T-cell (primary cell): ENCODE measurements at regions not wholly inside any gene's neighbourhood (a gene's known extent, or its start where the extent isn't known, plus 50 kb on each side); places are given as distances from the start of the nearest gene placed in this dataset.

Experiments
- ATAC-seq, 4 experiments: fragments of 200-7000 bp in 3 of 4; fragments of 150-1000 bp in 1 of 4; cut with Tn5 transposase; replicated peaks in 1 of 4; 1 replicate in 3 of 4; 2 replicates in 1 of 4; pipeline ENCODE4 v1.10.0; 2021; ENCODE audit warnings: moderate library complexity in 3 of 4, mild to moderate bottlenecking in 2 of 4, moderate number of reproducible peaks in 1 of 4
- CTCF ChIA-PET, 2 donors: fragments of 300-600 bp; sonication (Branson Sonifier 250); formaldehyde crosslinking; loops; one replicate each; lab custom pipeline; 2022; ENCODE audit warnings: antibody characterized with exemption in 2 of 2; lab: Charles Lee
- POLR2A ChIA-PET, 2 donors: fragments of 300-600 bp; sonication (Branson Sonifier 250); formaldehyde crosslinking; loops; one replicate each; lab custom pipeline; 2022; ENCODE audit warnings: antibody characterized with exemption in 2 of 2; lab: Charles Lee
- DNase-seq, 35 experiments: peaks; one replicate each; pipeline versions ENCODE4 v3.0.0 to v3.0.0-alpha.2; 2013 to 2023
- H3K27ac ChIP-seq: one replicate; pipeline ENCODE4 v1.5.1; 2013; ENCODE audit warnings: low read length
- H3K27me3 ChIP-seq, 2 experiments: replicated peaks in 1 of 2; 1 replicate in 1 of 2; 2 replicates in 1 of 2; pipeline versions ENCODE4 v1.6.1 to v1.7.0; 2013; ENCODE audit warnings: low read length in 1 of 2, mixed read lengths in 1 of 2; ENCODE audit not compliant: control insufficient read depth in 2 of 2, insufficient read depth in 2 of 2; ENCODE audit errors: extremely low read depth in 1 of 2
- H3K36me3 ChIP-seq, 2 donors: 1 replicate in 1 of 2; 2 replicates in 1 of 2; pipeline versions ENCODE4 v1.6.1 to v1.7.0; 2013; ENCODE audit warnings: low read length in 1 of 2; ENCODE audit not compliant: control insufficient read depth in 2 of 2, insufficient read depth in 1 of 2; ENCODE audit errors: extremely low read depth in 1 of 2
- H3K4me1 ChIP-seq, 2 experiments: 1 replicate in 1 of 2; 2 replicates in 1 of 2; pipeline versions ENCODE4 v1.6.1 to v1.7.0; 2013; ENCODE audit warnings: low read length in 2 of 2, mixed read lengths in 1 of 2; ENCODE audit not compliant: insufficient read depth in 2 of 2, control insufficient read depth in 1 of 2; ENCODE audit errors: extremely low read depth in 1 of 2
- H3K4me3 ChIP-seq, 2 donors: 1 replicate in 1 of 2; 2 replicates in 1 of 2; pipeline versions ENCODE4 v1.5.1 to v1.7.0; 2013; ENCODE audit warnings: mild to moderate bottlenecking in 2 of 2, low read length in 1 of 2, moderate library complexity in 1 of 2; ENCODE audit not compliant: control insufficient read depth in 1 of 2; ENCODE audit errors: extremely low read depth in 1 of 2
- H3K9me3 ChIP-seq: 2 replicates; pipeline ENCODE4 v1.7.0; 2013
- H3K27ac Mint-ChIP-seq, 2 donors: one replicate each; pipeline ENCODE4 v1.8.0; 2020 to 2021; ENCODE audit warnings: mild to moderate bottlenecking in 2 of 2, mixed read lengths in 2 of 2
- H3K27me3 Mint-ChIP-seq, 2 donors: one replicate each; pipeline ENCODE4 v1.8.0; 2021 to 2022; ENCODE audit warnings: mixed read lengths in 2 of 2
- H3K36me3 Mint-ChIP-seq: one replicate; pipeline ENCODE4 v1.8.0; 2021; ENCODE audit warnings: mixed read lengths
- H3K4me1 Mint-ChIP-seq, 3 donors: one replicate each; pipeline ENCODE4 v1.8.0; 2020 to 2022; ENCODE audit warnings: mixed read lengths in 3 of 3, mild to moderate bottlenecking in 1 of 3
- H3K4me3 Mint-ChIP-seq, 3 donors: one replicate each; pipeline ENCODE4 v1.8.0; 2020 to 2022; ENCODE audit warnings: mild to moderate bottlenecking in 3 of 3, mixed read lengths in 3 of 3, moderate library complexity in 3 of 3
- H3K9me3 Mint-ChIP-seq, 3 donors: one replicate each; pipeline ENCODE4 v1.8.0; 2020 to 2022; ENCODE audit warnings: mixed read lengths in 3 of 3
- WGBS: methylation state at CpG from one replicate; pipeline ENCODE4 v1.1.5; 2013; ENCODE audit warnings: missing lambda C conversion rate; ENCODE audit not compliant: insufficient coverage; 5-methylcytosine and 5-hydroxymethylcytosine counted together

GRCh38 chr13:107961849-107962608 is 253.3 kb downstream of the LIG4 start:
- H3K4me1 Mint-ChIP-seq: no peaks in the 10 kb centered on the region
- no peak overlapping the region for H3K4me3 Mint-ChIP-seq
- ATAC-seq (no peak), DNase-seq (no peak)
- Histone ChIP-seq H3K27ac (no peak overlapping the region), H3K4me3 (no peak overlapping the region), H3K4me1 (no peaks in the 10 kb centered on the region), H3K36me3 (no peaks in the 10 kb centered on the region), H3K9me3 (no peaks in the 10 kb centered on the region), H3K27me3 (no peaks in the 10 kb centered on the region)
- POLR2A ChIA-PET: no interaction called here
- H3K27ac Mint-ChIP-seq: no peak overlapping the region
- CTCF ChIA-PET: no interaction called here
- H3K36me3 Mint-ChIP-seq: no peaks in the 10 kb centered on the region
- no peaks in the 10 kb centered on the region for H3K27me3 Mint-ChIP-seq
- no CpG with 5 or more reads among the region's 1 CpG for WGBS
- peaks cover 0 to 5% (median 4%) of the 10 kb centered on the region in 3 donors for H3K9me3 Mint-ChIP-seq

- H3K4me3 Mint-ChIP-seq: no peak overlapping the region
- H3K4me3 ChIP-seq: no peak overlapping the region
- H3K27me3 Mint-ChIP-seq: no peaks in the 10 kb centered on the region
- H3K9me3 Mint-ChIP-seq: peaks cover 0 to 5% (median 2%) of the 10 kb centered on the region in 3 donors
- CTCF ChIA-PET: no interaction called here
- no peaks in the 10 kb centered on the region for H3K36me3 ChIP-seq
- POLR2A ChIA-PET: no interaction called here
- no peaks in the 10 kb centered on the region for H3K4me1 Mint-ChIP-seq
- H3K4me1 ChIP-seq: no peaks in the 10 kb centered on the region
- WGBS: no CpG with 5 or more reads among the region's 1 CpG
- H3K27me3 ChIP-seq: no peaks in the 10 kb centered on the region
- no peak overlapping the region for H3K27ac ChIP-seq
- H3K9me3 ChIP-seq: no peaks in the 10 kb centered on the region
- H3K27ac Mint-ChIP-seq: no peak overlapping the region
- no peak for ATAC-seq
- no peaks in the 10 kb centered on the region for H3K36me3 Mint-ChIP-seq
- DNase-seq: no peak
Observed at GRCh38 chr13:107960301-107960700, 255.0 kb downstream of the LIG4 start.

GRCh38 chr13:107956889-107957288 is 258.4 kb downstream of the LIG4 start:
- 67% methylated on average over 1 of the region's 3 CpGs for WGBS

GRCh38 chr13:107942030-107942617 is 273.2 kb downstream of the LIG4 start:
- Histone ChIP-seq H3K4me3 (no peak overlapping the region), H3K4me1 (no peaks in the 10 kb centered on the region), H3K36me3 (no peaks in the 10 kb centered on the region), H3K27me3 (no peaks in the 10 kb centered on the region), H3K9me3 (peaks cover 2% of the 10 kb centered on the region), H3K27ac (no peak overlapping the region)
- peaks cover 18 to 24% (median 18%) of the 10 kb centered on the region in 3 donors for H3K9me3 Mint-ChIP-seq
- no peaks in the 10 kb centered on the region for H3K36me3 Mint-ChIP-seq
- ATAC-seq: no peak
- H3K27ac Mint-ChIP-seq: no peak overlapping the region
- H3K4me1 Mint-ChIP-seq: no peaks in the 10 kb centered on the region
- 50% methylated on average over 1 of the region's 4 CpGs for WGBS
- no peak overlapping the region for H3K4me3 Mint-ChIP-seq
- ChIA-PET POLR2A (no interaction called here), CTCF (no interaction called here)
- no peak for DNase-seq
- no peaks in the 10 kb centered on the region for H3K27me3 Mint-ChIP-seq

More at GRCh38 chr13:107956889-107957288, 258.4 kb downstream of the LIG4 start:
- no peaks in the 10 kb centered on the region for H3K36me3 ChIP-seq
- no peaks in the 10 kb centered on the region for H3K27me3 ChIP-seq
- H3K4me1 ChIP-seq: no peaks in the 10 kb centered on the region
- H3K4me3 ChIP-seq: no peak overlapping the region
- Mint-ChIP-seq H3K27me3 (no peaks in the 10 kb centered on the region), H3K36me3 (no peaks in the 10 kb centered on the region), H3K4me1 (no peaks in the 10 kb centered on the region), H3K9me3 (peaks cover 0 to 12% (median 2%) of the 10 kb centered on the region in 3 donors), H3K4me3 (no peak overlapping the region), H3K27ac (no peak overlapping the region)
- ChIA-PET CTCF (no interaction called here), POLR2A (no interaction called here)
- no peaks in the 10 kb centered on the region for H3K9me3 ChIP-seq
- no peak for ATAC-seq
- no peak for DNase-seq
- no peak overlapping the region for H3K27ac ChIP-seq

GRCh38 chr13:107941345-107942029 is 273.8 kb downstream of the LIG4 start:
- Histone ChIP-seq H3K9me3 (peaks cover 2% of the 10 kb centered on the region), H3K4me3 (no peak overlapping the region), H3K36me3 (no peaks in the 10 kb centered on the region), H3K27me3 (no peaks in the 10 kb centered on the region), H3K27ac (no peak overlapping the region), H3K4me1 (no peaks in the 10 kb centered on the region)
- Mint-ChIP-seq H3K4me1 (no peaks in the 10 kb centered on the region), H3K27ac (no peak overlapping the region), H3K27me3 (no peaks in the 10 kb centered on the region), H3K9me3 (peaks cover 18 to 24% (median 18%) of the 10 kb centered on the region in 3 donors), H3K4me3 (no peak overlapping the region), H3K36me3 (no peaks in the 10 kb centered on the region)
- 33% methylated on average over 1 of the region's 2 CpGs for WGBS
- DNase-seq: no peak
- ATAC-seq: no peak
- ChIA-PET POLR2A (no interaction called here), CTCF (no interaction called here)

- ChIA-PET POLR2A (no interaction called here), CTCF (no interaction called here)
- Mint-ChIP-seq H3K36me3 (no peaks in the 10 kb centered on the region), H3K4me3 (no peak overlapping the region), H3K27me3 (no peaks in the 10 kb centered on the region), H3K4me1 (no peaks in the 10 kb centered on the region), H3K9me3 (peaks cover 9 to 13% (median 10%) of the 10 kb centered on the region in 3 donors), H3K27ac (no peak overlapping the region)
- no peaks in the 10 kb centered on the region for H3K27me3 ChIP-seq
- H3K27ac ChIP-seq: no peak overlapping the region
- ATAC-seq (no peak), DNase-seq (no peak)
- WGBS: no CpG with 5 or more reads among the region's 2 CpGs
- H3K36me3 ChIP-seq: no peaks in the 10 kb centered on the region
- no peak overlapping the region for H3K4me3 ChIP-seq
- H3K9me3 ChIP-seq: peaks cover 2% of the 10 kb centered on the region
- no peaks in the 10 kb centered on the region for H3K4me1 ChIP-seq
Observed at GRCh38 chr13:107937848-107938247, 277.5 kb downstream of the LIG4 start.
